Pancreas (tissue), 10 donors: ENCODE measurements at regions not wholly inside any gene's neighbourhood (a gene's known extent, or its start where the extent isn't known, plus 50 kb on each side); places are given as distances from the start of the nearest gene placed in this dataset.

Experiments
- ATAC-seq, 4 donors: fragments of 200-7000 bp; cut with Tn5 transposase; one replicate each; pipeline versions ENCODE4 v1.8.0 to v1.9.1; 2020; ENCODE audit warnings: mild to moderate bottlenecking in 4 of 4, moderate library complexity in 4 of 4
- DNase-seq, 6 donors: peaks; one replicate each; pipeline ENCODE4 v3.0.0-alpha.2; 2020
- FAIRE-seq: peaks from 2 replicates; lab custom pipeline; 2012; peaks lifted over from hg19 to GRCh38; lab: Jason Lieb, UNC
- H3K27ac ChIP-seq, 4 donors: fragments of 200-600 bp; sonication (generic); 1 replicate in 3 of 4; 2 replicates in 1 of 4; pipeline versions ENCODE4 v1.5.0 to v1.8.0; 2020
- H3K27me3 ChIP-seq, 4 donors: fragments of 200-600 bp; one replicate each; pipeline ENCODE4 v1.8.0; 2021
- H3K36me3 ChIP-seq, 3 donors: fragments of 200-600 bp; sonication (generic) in 1 of 3; one replicate each; pipeline versions ENCODE4 v1.5.0 to v1.8.0; 2020 to 2021
- H3K4me1 ChIP-seq, 3 donors: fragments of 200-600 bp; one replicate each; pipeline ENCODE4 v1.8.0; 2021
- H3K4me3 ChIP-seq, 4 donors: fragments of 200-600 bp; sonication (generic) in 2 of 4; one replicate each; pipeline versions ENCODE4 v1.5.0 to v1.8.0; 2020 to 2021
- H3K9me3 ChIP-seq, 4 donors: fragments of 200-600 bp; one replicate each; pipeline ENCODE4 v1.8.0; 2021
- WGBS, 2 donors: extraction: QIAGEN DNeasy Blood & Tissue Kit; methylation state at CpG; one replicate each; pipeline ENCODE4 v1.1.7; 2013; 5-methylcytosine and 5-hydroxymethylcytosine counted together
- intact Hi-C, 3 donors: fragments of 100-400 bp; cut with DNase I; formaldehyde crosslinking; loops; one replicate each; pipeline versions ENCODE4 v1.11.1 to v1.14.2; 2022
- TF ChIP-seq, protein P1 (sequence below), 4 donors: fragments of 200-600 bp; sonication (generic) in 3 of 4; IDR thresholded peaks; one replicate each; pipeline versions ENCODE4 v1.5.0 to v1.8.0; 2021; ENCODE audit warnings: antibody characterized with exemption in 4 of 4
- donor health status: healthy with polysubstance abuse.
- donor health status: DM: no; HTN: no; CAD: no; lungs with moderate emphysema.
- donor health status: DM: no; HTN: no; CAD: no.
- donor health status: control.
- donor health status: control.
- donor health status: Bipolar disorder and iron deficiency.
- donor health status: DM: yes; HTN: yes; CAD: no.
- donor health status: DM: no; HTN: no; CAD: no.
- donor health status: DM: no; HTN: no; CAD: no.
- donor health status: DM: yes; HTN: yes; CAD: no.

DNA sequence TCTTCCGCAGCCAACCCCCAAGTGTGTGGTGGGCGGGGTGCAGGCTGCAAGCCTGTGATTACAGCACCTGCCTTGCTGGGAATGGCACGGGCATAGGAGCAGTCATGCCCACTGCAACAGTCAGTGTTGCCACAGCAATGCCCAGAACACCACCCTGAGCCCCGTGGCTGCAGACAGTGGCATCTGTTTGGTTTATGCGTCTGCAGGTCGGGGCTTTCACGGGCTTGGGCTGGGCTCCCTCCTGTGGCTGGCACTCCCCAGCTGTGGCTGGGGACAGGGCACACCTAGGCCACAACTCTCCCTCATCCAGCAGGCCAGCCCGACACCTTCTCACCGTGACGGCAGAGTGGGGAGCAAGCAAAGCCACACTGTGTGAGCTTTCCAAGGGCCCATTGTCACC is 115.3 kb upstream of the C1QTNF9B start:
- H3K36me3 ChIP-seq = no peaks in the 10 kb centered on the region
- no peak overlapping the region for H3K27ac ChIP-seq
- no peak for DNase-seq
- WGBS, 2 donors = 79 to 83% methylated on average over 10 of the region's 10 CpGs
- no peaks in the 10 kb centered on the region for H3K27me3 ChIP-seq
- no peaks in the 10 kb centered on the region for H3K9me3 ChIP-seq
- TF ChIP-seq, protein P1, sequence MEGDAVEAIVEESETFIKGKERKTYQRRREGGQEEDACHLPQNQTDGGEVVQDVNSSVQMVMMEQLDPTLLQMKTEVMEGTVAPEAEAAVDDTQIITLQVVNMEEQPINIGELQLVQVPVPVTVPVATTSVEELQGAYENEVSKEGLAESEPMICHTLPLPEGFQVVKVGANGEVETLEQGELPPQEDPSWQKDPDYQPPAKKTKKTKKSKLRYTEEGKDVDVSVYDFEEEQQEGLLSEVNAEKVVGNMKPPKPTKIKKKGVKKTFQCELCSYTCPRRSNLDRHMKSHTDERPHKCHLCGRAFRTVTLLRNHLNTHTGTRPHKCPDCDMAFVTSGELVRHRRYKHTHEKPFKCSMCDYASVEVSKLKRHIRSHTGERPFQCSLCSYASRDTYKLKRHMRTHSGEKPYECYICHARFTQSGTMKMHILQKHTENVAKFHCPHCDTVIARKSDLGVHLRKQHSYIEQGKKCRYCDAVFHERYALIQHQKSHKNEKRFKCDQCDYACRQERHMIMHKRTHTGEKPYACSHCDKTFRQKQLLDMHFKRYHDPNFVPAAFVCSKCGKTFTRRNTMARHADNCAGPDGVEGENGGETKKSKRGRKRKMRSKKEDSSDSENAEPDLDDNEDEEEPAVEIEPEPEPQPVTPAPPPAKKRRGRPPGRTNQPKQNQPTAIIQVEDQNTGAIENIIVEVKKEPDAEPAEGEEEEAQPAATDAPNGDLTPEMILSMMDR (IDR thresholded peaks at IDR 0.05) = no peak
- no peaks in the 10 kb centered on the region for H3K4me1 ChIP-seq
- ATAC-seq = peak in 2 of 4 donors; percentile 16 to 44
- no peak overlapping the region for H3K4me3 ChIP-seq
- intact Hi-C loops = loop anchor here in 1 of 3 donors (10.0 kb wide), 1 partner anchor 212 kb away; no protein-coding TSS in a partner anchor
- no peak for FAIRE-seq

DNA sequence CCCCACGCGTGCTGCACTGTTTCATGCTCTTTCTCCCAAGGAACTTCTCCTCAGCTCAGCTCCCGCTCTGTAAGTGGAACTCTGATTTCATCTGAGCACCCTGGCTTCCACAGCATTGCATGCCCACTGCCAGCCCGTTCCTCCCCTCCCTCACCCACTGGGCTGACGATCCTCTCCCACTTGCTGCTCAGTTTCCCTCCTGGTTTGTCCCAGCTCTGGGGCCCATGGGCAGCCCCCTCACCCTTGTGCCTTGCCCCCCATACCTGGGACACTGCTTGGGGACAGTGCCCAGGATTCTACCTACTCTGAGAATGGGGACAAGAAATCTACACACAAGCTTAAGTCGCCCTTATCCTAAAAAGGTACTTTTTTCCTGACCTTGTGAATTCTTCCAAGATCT is 115.9 kb upstream of the C1QTNF9B start:
- FAIRE-seq = no peak
- Histone ChIP-seq H3K36me3 (no peaks in the 10 kb centered on the region), H3K4me3 (no peak overlapping the region), H3K4me1 (no peaks in the 10 kb centered on the region), H3K9me3 (no peaks in the 10 kb centered on the region), H3K27ac (no peak overlapping the region), H3K27me3 (no peaks in the 10 kb centered on the region)
- TF ChIP-seq, protein P1 (IDR thresholded peaks at IDR 0.05) = no peak
- DNase-seq = no peak
- intact Hi-C loops = loop anchor here in 1 of 3 donors (10.0 kb wide), 1 partner anchor 212 kb away; no protein-coding TSS in a partner anchor
- ATAC-seq = no peak
- 78 to 90% methylated on average over 6 of the region's 6 CpGs for WGBS, 2 donors

- Histone ChIP-seq H3K36me3 (no peaks in the 10 kb centered on the region), H3K4me1 (no peaks in the 10 kb centered on the region), H3K4me3 (no peak overlapping the region), H3K27ac (no peak overlapping the region), H3K27me3 (no peaks in the 10 kb centered on the region), H3K9me3 (no peaks in the 10 kb centered on the region)
- FAIRE-seq (no peak), ATAC-seq (no peak), DNase-seq (no peak)
- 81 to 85% methylated on average over 8 of the region's 8 CpGs for WGBS, 2 donors
- TF ChIP-seq, protein P1 (IDR thresholded peaks at IDR 0.05) = no peak
- intact Hi-C loops = loop anchor here in 1 of 3 donors (10.0 kb wide), 1 partner anchor 209 kb away; no protein-coding TSS in a partner anchor
Observed at GRCh38 chr13:24016046-24016445, 118.7 kb upstream of the C1QTNF9B start.

DNA sequence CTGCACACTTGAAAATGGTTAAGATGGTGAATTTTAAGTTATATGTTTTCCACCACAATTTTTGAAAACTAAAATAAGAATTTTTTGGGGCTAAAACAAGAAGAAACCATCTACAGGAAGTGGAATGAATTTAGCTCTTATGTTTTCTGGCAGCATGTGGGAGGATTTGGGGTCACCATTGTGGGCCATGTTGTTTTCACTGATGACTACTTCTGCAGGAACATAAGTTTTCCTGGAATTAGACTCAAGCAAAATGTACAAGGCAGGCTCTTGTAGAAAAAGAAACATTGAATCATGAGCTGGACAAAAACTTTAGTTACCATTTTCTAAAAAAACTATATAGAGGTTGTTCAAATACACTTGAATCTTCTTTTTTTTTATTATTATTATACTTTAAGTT is 125.3 kb upstream of the C1QTNF9B start:
- H3K27ac ChIP-seq = no peak overlapping the region
- ATAC-seq (no peak), DNase-seq (no peak), FAIRE-seq (no peak)
- H3K4me3 ChIP-seq = no peak overlapping the region
- no peaks in the 10 kb centered on the region for H3K9me3 ChIP-seq
- H3K36me3 ChIP-seq = no peaks in the 10 kb centered on the region
- intact Hi-C loops = loop anchor here in 1 of 3 donors (5.0 kb wide), 1 partner anchor 200 kb away; no protein-coding TSS in a partner anchor
- TF ChIP-seq, protein P1 (IDR thresholded peaks at IDR 0.05) = no peak
- H3K4me1 ChIP-seq = no peaks in the 10 kb centered on the region
- H3K27me3 ChIP-seq = no peaks in the 10 kb centered on the region

DNA sequence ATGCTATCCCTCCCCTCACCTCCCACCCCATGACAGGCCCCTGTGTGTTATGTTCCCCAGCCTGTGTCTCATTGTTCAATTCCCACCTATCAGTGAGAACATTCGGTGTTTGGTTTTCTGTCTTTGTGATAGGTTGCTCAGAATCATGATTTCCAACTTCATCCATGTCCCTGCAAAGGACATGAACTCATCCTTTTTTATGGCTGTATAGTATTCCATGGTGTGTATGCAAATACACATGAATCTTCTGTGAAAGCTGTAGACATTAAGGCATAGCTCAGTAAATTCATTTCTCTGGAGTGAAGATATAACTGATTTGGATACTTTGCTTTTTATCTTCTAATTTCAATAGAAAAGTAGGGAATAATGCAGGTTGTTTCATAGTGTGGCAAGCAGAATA is 125.8 kb upstream of the C1QTNF9B start:
- ATAC-seq = no peak
- WGBS, 2 donors = 69 to 72% methylated on average over 1 of the region's 1 CpG
- Histone ChIP-seq H3K36me3 (no peaks in the 10 kb centered on the region), H3K4me1 (no peaks in the 10 kb centered on the region), H3K4me3 (no peak overlapping the region), H3K9me3 (no peaks in the 10 kb centered on the region), H3K27ac (no peak overlapping the region), H3K27me3 (no peaks in the 10 kb centered on the region)
- DNase-seq = no peak
- intact Hi-C loops = loop anchor here in 1 of 3 donors (5.0 kb wide), 1 partner anchor 199 kb away; no protein-coding TSS in a partner anchor
- no peak for FAIRE-seq
- TF ChIP-seq, protein P1 (IDR thresholded peaks at IDR 0.05) = no peak
